SK-N-SH treated with all-trans-retinoic acid at 6 μM for 48 hours (cell line): ENCODE measurements at regions not wholly inside any gene's neighbourhood (a gene's known extent, or its start where the extent isn't known, plus 50 kb on each side); places are given as distances from the start of the nearest gene placed in this dataset.

Source experiments
- PPARA ChIP-seq: fragments of 250-450 bp; sonication (Bioruptor Pico); IDR thresholded peaks from 2 replicates; pipeline ENCODE4 v1.5.0; 2020; ENCODE audit warnings: mild to moderate bottlenecking, borderline replicate concordance
- RARB ChIP-seq: fragments of 250-450 bp; sonication (Bioruptor Pico); IDR thresholded peaks from 2 replicates; pipeline ENCODE4 v1.8.0; 2021; ENCODE audit warnings: mild to moderate bottlenecking, moderate library complexity
- ZNF565 ChIP-seq: fragments of 450-650 bp; formaldehyde crosslinking; conservative IDR thresholded peaks from 2 replicates; pipeline ENCODE4 v1.5.0; 2020; ENCODE audit warnings: low read depth, mild to moderate bottlenecking, moderate library complexity
- ZNF70 ChIP-seq: fragments of 450-650 bp; formaldehyde crosslinking; IDR thresholded peaks from 2 replicates; pipeline ENCODE4 v1.5.0; 2020; ENCODE audit warnings: mild to moderate bottlenecking, moderate library complexity
- TF ChIP-seq, protein P1 (sequence below): fragments of 250-450 bp; sonication (Bioruptor Pico); IDR thresholded peaks from 2 replicates; pipeline ENCODE4 v1.5.0; 2020; ENCODE audit warnings: mild to moderate bottlenecking, moderate library complexity

GRCh38 chr6:65933390-65933789 is 226.4 kb upstream of the EYS start:
- TF ChIP-seq RARB (CRISPR knock-in tag): no peak
- TF ChIP-seq, protein P1, sequence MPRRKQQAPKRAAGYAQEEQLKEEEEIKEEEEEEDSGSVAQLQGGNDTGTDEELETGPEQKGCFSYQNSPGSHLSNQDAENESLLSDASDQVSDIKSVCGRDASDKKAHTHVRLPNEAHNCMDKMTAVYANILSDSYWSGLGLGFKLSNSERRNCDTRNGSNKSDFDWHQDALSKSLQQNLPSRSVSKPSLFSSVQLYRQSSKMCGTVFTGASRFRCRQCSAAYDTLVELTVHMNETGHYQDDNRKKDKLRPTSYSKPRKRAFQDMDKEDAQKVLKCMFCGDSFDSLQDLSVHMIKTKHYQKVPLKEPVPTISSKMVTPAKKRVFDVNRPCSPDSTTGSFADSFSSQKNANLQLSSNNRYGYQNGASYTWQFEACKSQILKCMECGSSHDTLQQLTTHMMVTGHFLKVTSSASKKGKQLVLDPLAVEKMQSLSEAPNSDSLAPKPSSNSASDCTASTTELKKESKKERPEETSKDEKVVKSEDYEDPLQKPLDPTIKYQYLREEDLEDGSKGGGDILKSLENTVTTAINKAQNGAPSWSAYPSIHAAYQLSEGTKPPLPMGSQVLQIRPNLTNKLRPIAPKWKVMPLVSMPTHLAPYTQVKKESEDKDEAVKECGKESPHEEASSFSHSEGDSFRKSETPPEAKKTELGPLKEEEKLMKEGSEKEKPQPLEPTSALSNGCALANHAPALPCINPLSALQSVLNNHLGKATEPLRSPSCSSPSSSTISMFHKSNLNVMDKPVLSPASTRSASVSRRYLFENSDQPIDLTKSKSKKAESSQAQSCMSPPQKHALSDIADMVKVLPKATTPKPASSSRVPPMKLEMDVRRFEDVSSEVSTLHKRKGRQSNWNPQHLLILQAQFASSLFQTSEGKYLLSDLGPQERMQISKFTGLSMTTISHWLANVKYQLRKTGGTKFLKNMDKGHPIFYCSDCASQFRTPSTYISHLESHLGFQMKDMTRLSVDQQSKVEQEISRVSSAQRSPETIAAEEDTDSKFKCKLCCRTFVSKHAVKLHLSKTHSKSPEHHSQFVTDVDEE (CRISPR knock-in tag): no peak
- no peak for TF ChIP-seq ZNF565
- TF ChIP-seq PPARA (CRISPR knock-in tag): no peak
- no peak for TF ChIP-seq ZNF70 (CRISPR knock-in tag)
